H1 (cell line): ENCODE measurements at regions not wholly inside any gene's neighbourhood (a gene's known extent, or its start where the extent isn't known, plus 50 kb on each side); places are given as distances from the start of the nearest gene placed in this dataset.

Experiments used
- CTCF ChIA-PET: fragments of 300-600 bp; sonication (Branson Sonifier 250); formaldehyde crosslinking; loops from one replicate; lab custom pipeline; 2021; ENCODE audit not compliant: partially characterized antibody; lab: Charles Lee
- POLR2A ChIA-PET: fragments of 300-600 bp; sonication (Branson Sonifier 250); formaldehyde crosslinking; loops from one replicate; lab custom pipeline; 2021; ENCODE audit warnings: inconsistent platforms; ENCODE audit not compliant: partially characterized antibody; lab: Charles Lee
- DNase-seq, 2 experiments: peaks; one replicate each; pipeline versions ENCODE4 v3.0.0 to v3.0.0-alpha.2; 2010 to 2022; ENCODE audit warnings: low spot score in 2 of 2, low read depth in 1 of 2, mixed read lengths in 1 of 2
- FAIRE-seq: peaks from 2 replicates; lab custom pipeline; 2011; peaks lifted over from hg19 to GRCh38; lab: Jason Lieb, UNC
- H2AFZ ChIP-seq: 2 replicates; pipeline ENCODE4 v1.8.1; 2012; ENCODE audit warnings: low read length, inconsistent platforms
- H2AK5ac ChIP-seq: 2 replicates; pipeline ENCODE4 v1.6.1; 2013; ENCODE audit warnings: low read depth, low read length
- H2BK120ac ChIP-seq: replicated peaks from 2 replicates; pipeline ENCODE3; 2013; ENCODE audit warnings: low read depth, low read length, inconsistent platforms
- H2BK12ac ChIP-seq: 2 replicates; pipeline ENCODE4 v1.6.1; 2013; ENCODE audit warnings: low read depth, low read length
- H2BK15ac ChIP-seq: 2 replicates; pipeline ENCODE4 v1.6.1; 2013; ENCODE audit warnings: low read length
- H2BK20ac ChIP-seq: 2 replicates; pipeline ENCODE4 v1.6.1; 2013; ENCODE audit warnings: low read length
- H2BK5ac ChIP-seq: 2 replicates; pipeline ENCODE4 v1.6.1; 2013; ENCODE audit warnings: low read depth, low read length
- H3K14ac ChIP-seq: 2 replicates; pipeline ENCODE4 v1.6.1; 2013; ENCODE audit warnings: inconsistent platforms; ENCODE audit not compliant: insufficient read length
- H3K18ac ChIP-seq: 2 replicates; pipeline ENCODE4 v1.6.1; 2013; ENCODE audit warnings: low read length; ENCODE audit errors: extremely low read depth
- H3K23ac ChIP-seq: 2 replicates; pipeline ENCODE4 v1.6.1; 2013; ENCODE audit warnings: inconsistent platforms; ENCODE audit not compliant: insufficient read length
- H3K23me2 ChIP-seq: 2 replicates; pipeline ENCODE4 v1.6.1; 2013; ENCODE audit warnings: low read depth, low read length
- H3K27ac ChIP-seq: 2 replicates; pipeline ENCODE4 v1.6.1; 2011; ENCODE audit warnings: low read depth, low read length, inconsistent platforms
- H3K27me3 ChIP-seq, 4 experiments: replicated peaks in 1 of 4; 1 replicate in 1 of 4; 2 replicates in 3 of 4; pipeline versions ENCODE4 v1.6.1 to v1.8.1; 2011 to 2013; ENCODE audit warnings: low read length in 3 of 4, mild to moderate bottlenecking in 3 of 4, inconsistent platforms in 2 of 4, mixed read lengths in 2 of 4, moderate library complexity in 1 of 4; ENCODE audit not compliant: control insufficient read depth in 3 of 4, insufficient read depth in 3 of 4; ENCODE audit errors: extremely low read depth in 1 of 4
- H3K36me3 ChIP-seq, 4 experiments: 2 replicates each; pipeline versions ENCODE4 v1.6.1 to v1.8.1; 2011 to 2013; ENCODE audit warnings: mild to moderate bottlenecking in 4 of 4, low read length in 3 of 4, moderate library complexity in 2 of 4, control low read depth in 1 of 4, inconsistent platforms in 1 of 4; ENCODE audit not compliant: insufficient read depth in 4 of 4, control insufficient read depth in 2 of 4
- H3K4ac ChIP-seq: replicated peaks from 2 replicates; pipeline ENCODE3; 2013; ENCODE audit warnings: low read length, low read depth, mixed read lengths, inconsistent platforms; ENCODE audit not compliant: insufficient read length
- H3K4me1 ChIP-seq, 4 experiments: replicated peaks in 1 of 4; 1 replicate in 1 of 4; 2 replicates in 3 of 4; pipeline versions ENCODE4 v1.6.1 to v1.8.1; 2011 to 2013; ENCODE audit warnings: low read length in 3 of 4, inconsistent platforms in 2 of 4, mixed read lengths in 1 of 4; ENCODE audit not compliant: insufficient read depth in 4 of 4, control insufficient read depth in 3 of 4
- H3K4me2 ChIP-seq, 2 experiments: 2 replicates each; pipeline versions ENCODE4 v1.6.1 to v1.8.1; 2011 to 2013; ENCODE audit warnings: low read depth in 2 of 2, low read length in 2 of 2, control low read depth in 1 of 2, inconsistent platforms in 1 of 2, mild to moderate bottlenecking in 1 of 2; ENCODE audit not compliant: insufficient read depth in 1 of 2
- H3K4me3 ChIP-seq, 4 experiments: fragments of 200-600, 300-600 bp in 1 of 4; sonication (generic), shearing (Covaris generic), sonication (Bioruptor Twin) in 1 of 4; 2 replicates each; pipeline versions ENCODE4 v1.5.1 to v1.8.1; 2011 to 2016; ENCODE audit warnings: low read length in 4 of 4, low read depth in 3 of 4, control low read depth in 2 of 4, inconsistent platforms in 2 of 4, mild to moderate bottlenecking in 2 of 4, mixed read lengths in 1 of 4, moderate library complexity in 1 of 4; ENCODE audit not compliant: insufficient read depth in 2 of 4; ENCODE audit errors: extremely low read depth in 1 of 4
- H3K56ac ChIP-seq: replicated peaks from 2 replicates; pipeline ENCODE3; 2013; ENCODE audit warnings: low read depth, mild to moderate bottlenecking, mixed read lengths, low read length, inconsistent platforms; ENCODE audit not compliant: insufficient read length
- H3K79me1 ChIP-seq: 2 replicates; pipeline ENCODE4 v1.6.1; 2013; ENCODE audit warnings: low read depth, low read length, control low read depth
- H3K79me2 ChIP-seq, 2 experiments: 2 replicates each; pipeline versions ENCODE4 v1.6.1 to v1.8.1; 2012 to 2013; ENCODE audit warnings: low read length in 2 of 2, mild to moderate bottlenecking in 2 of 2, inconsistent platforms in 1 of 2; ENCODE audit not compliant: insufficient read depth in 2 of 2, control insufficient read depth in 1 of 2
- H3K9ac ChIP-seq, 4 experiments: replicated peaks in 1 of 4; 1 replicate in 1 of 4; 2 replicates in 3 of 4; pipeline versions ENCODE4 v1.6.1 to v1.8.1; 2011 to 2013; ENCODE audit warnings: low read depth in 3 of 4, low read length in 3 of 4, control low read depth in 2 of 4, mild to moderate bottlenecking in 2 of 4, moderate library complexity in 2 of 4, inconsistent platforms in 1 of 4; ENCODE audit errors: extremely low read depth in 1 of 4
- H3K9me3 ChIP-seq, 2 experiments: 2 replicates each; pipeline versions ENCODE4 v1.6.1 to v1.8.1; 2012 to 2013; ENCODE audit warnings: mild to moderate bottlenecking in 2 of 2, moderate library complexity in 2 of 2, control low read depth in 1 of 2, inconsistent platforms in 1 of 2, low read depth in 1 of 2, low read length in 1 of 2, mixed read lengths in 1 of 2; ENCODE audit not compliant: insufficient read depth in 2 of 2
- H4K20me1 ChIP-seq, 2 experiments: replicated peaks in 1 of 2; 2 replicates each; pipeline versions ENCODE3 to v1.8.1; 2011 to 2013; ENCODE audit warnings: inconsistent platforms in 2 of 2, low read length in 2 of 2, mild to moderate bottlenecking in 1 of 2; ENCODE audit not compliant: insufficient read depth in 2 of 2, control insufficient read depth in 1 of 2
- H4K5ac ChIP-seq: 2 replicates; pipeline ENCODE4 v1.6.1; 2013; ENCODE audit warnings: low read length, low read depth, mixed read lengths, inconsistent platforms; ENCODE audit not compliant: insufficient read length
- H4K8ac ChIP-seq: 2 replicates; pipeline ENCODE4 v1.8.0; 2013; ENCODE audit warnings: mild to moderate bottlenecking, moderate library complexity, low read length, inconsistent platforms; ENCODE audit not compliant: insufficient read depth; ENCODE audit errors: extremely low read depth
- H4K91ac ChIP-seq: replicated peaks from 2 replicates; pipeline ENCODE3; 2013; ENCODE audit warnings: low read length, mixed read lengths, inconsistent platforms; ENCODE audit not compliant: insufficient read length
- CHD1 ChIP-seq: IDR thresholded peaks from 2 replicates; pipeline ENCODE4 v1.6.1; 2012; ENCODE audit warnings: low read depth, low read length, improper control_type of control experiment
- EP300 ChIP-seq, 2 experiments: IDR thresholded peaks; 1 replicate in 1 of 2; 2 replicates in 1 of 2; pipeline ENCODE4 v1.6.1; 2011 to 2012; ENCODE audit warnings: low read depth in 2 of 2, low read length in 2 of 2, mild to moderate bottlenecking in 2 of 2, borderline replicate concordance in 1 of 2, inconsistent platforms in 1 of 2, moderate library complexity in 1 of 2
- GABPA ChIP-seq: IDR thresholded peaks from 2 replicates; pipeline ENCODE4 v1.6.1; 2011; ENCODE audit warnings: mild to moderate bottlenecking, low read length, moderate library complexity, borderline replicate concordance; ENCODE audit not compliant: insufficient read depth
- KDM5A ChIP-seq: fragments of 200-600 bp; IDR thresholded peaks from 2 replicates; pipeline ENCODE4 v1.7.1; 2012; ENCODE audit warnings: mild to moderate bottlenecking, low read length, inconsistent platforms, mixed read lengths
- NANOG ChIP-seq: IDR thresholded peaks from 2 replicates; pipeline ENCODE4 v1.6.1; 2011; ENCODE audit warnings: low read length, low read depth, mild to moderate bottlenecking, inconsistent platforms; ENCODE audit not compliant: insufficient read depth, poor library complexity, severe bottlenecking
- POU5F1 ChIP-seq: IDR thresholded peaks from 2 replicates; pipeline ENCODE4 v1.6.1; 2011; ENCODE audit warnings: low read depth, mild to moderate bottlenecking, low read length, moderate library complexity
- RNF2 ChIP-seq: fragments of 200-900, 300-1000 bp; sonication (generic); IDR thresholded peaks from 2 replicates; pipeline ENCODE4 v1.7.1; 2016; ENCODE audit warnings: borderline replicate concordance, low read depth, mild to moderate bottlenecking, antibody characterized with exemption, low read length; ENCODE audit not compliant: poor library complexity, severe bottlenecking; ENCODE audit errors: missing control alignments
- SIRT6 ChIP-seq: IDR thresholded peaks from one replicate; pipeline ENCODE4 v1.7.1; 2012; ENCODE audit warnings: low read length, inconsistent platforms
- SP2 ChIP-seq: IDR thresholded peaks from 2 replicates; pipeline ENCODE4 v1.6.1; 2012; ENCODE audit warnings: mild to moderate bottlenecking, low read length, inconsistent platforms
- TAF1 ChIP-seq: IDR thresholded peaks from 2 replicates; pipeline ENCODE4 v1.6.1; 2011; ENCODE audit warnings: mild to moderate bottlenecking, low read depth, low read length
- TCF12 ChIP-seq: IDR thresholded peaks from 2 replicates; pipeline ENCODE4 v1.6.1; 2011; ENCODE audit warnings: low read depth, mild to moderate bottlenecking, low read length
- WGBS, 2 experiments: shearing (Covaris generic) in 1 of 2; methylation state at CpG; one replicate each; pipeline versions ENCODE4 v1.1.6 to v1.1.7; 2013 to 2015; ENCODE audit warnings: low lambda C conversion rate in 2 of 2, mixed read lengths in 2 of 2, inconsistent platforms in 1 of 2, low coverage in 1 of 2, missing lambda C conversion rate in 1 of 2; ENCODE audit not compliant: insufficient replicate concordance in 2 of 2, insufficient coverage in 1 of 2, insufficient read length in 1 of 2; ENCODE audit errors: extremely low coverage in 1 of 2, missing lambda C conversion rate in 1 of 2; 5-methylcytosine and 5-hydroxymethylcytosine counted together

- H3K23ac ChIP-seq, result no peak overlapping the region
- no peak for DNase-seq
- no peak overlapping the region for H3K4ac ChIP-seq
- H3K9me3 ChIP-seq, result no peaks in the 10 kb centered on the region
- H3K36me3 ChIP-seq, result no peaks in the 10 kb centered on the region
- no peak overlapping the region for H2AFZ ChIP-seq
- no peak overlapping the region for H3K9ac ChIP-seq
- no peaks in the 10 kb centered on the region for H3K27me3 ChIP-seq
- no peak overlapping the region for H4K5ac ChIP-seq
- H3K4me1 ChIP-seq, result peaks cover 0 to 3% (median 0%) of the 10 kb centered on the region in 4 experiments; a peak in 1 of 7 replicates
- ChIA-PET POLR2A (no interaction called here), CTCF (interaction anchor here (0.6 to 1.4 kb wide), 2 partner anchors 10 to 552 kb away, joined by 3 read pairs; no protein-coding TSS in a partner anchor)
- H3K79me1 ChIP-seq, result no peaks in the 10 kb centered on the region
- no peaks in the 10 kb centered on the region for H4K20me1 ChIP-seq
- no peak overlapping the region for H2BK12ac ChIP-seq
- no peaks in the 10 kb centered on the region for H3K79me2 ChIP-seq
- H2BK5ac ChIP-seq, result no peak overlapping the region
- H3K4me3 ChIP-seq, result no peak overlapping the region
- TF ChIP-seq SIRT6 (no peak), CHD1 (no peak), RNF2 (no peak), NANOG (no peak), TCF12 (no peak), SP2 (no peak), EP300 (IDR thresholded peaks at IDR 0.05; ENCODE audit: borderline replicate concordance in 1 of 2, low read depth in 2 of 2, low read length in 2 of 2) (no peak), GABPA (no peak), POU5F1 (no peak), KDM5A (no peak), TAF1 (no peak)
- H3K56ac ChIP-seq, result no peak overlapping the region
- no peak overlapping the region for H2BK15ac ChIP-seq
- no peak overlapping the region for H2AK5ac ChIP-seq
- no peak overlapping the region for H2BK120ac ChIP-seq
- no peaks in the 10 kb centered on the region for H3K23me2 ChIP-seq
- no peak for FAIRE-seq
- H3K27ac ChIP-seq, result no peak overlapping the region
- H2BK20ac ChIP-seq, result no peak overlapping the region
- no peak overlapping the region for H3K4me2 ChIP-seq
- no peak overlapping the region for H3K14ac ChIP-seq
- H4K8ac ChIP-seq, result no peak overlapping the region
- H4K91ac ChIP-seq, result no peak overlapping the region
- H3K18ac ChIP-seq, result no peak overlapping the region
- WGBS, 2 experiments, result 81% methylated on average over 1 of the region's 1 CpG; no CpG with 5 or more reads in 1 of the 2 experiments
Measured at GRCh38 chr2:146123714-146124113, 1603.8 kb upstream of the ZEB2 start.
